GM12878 (cell line): ENCODE measurements at regions not wholly inside any gene's neighbourhood (a gene's known extent, or its start where the extent isn't known, plus 50 kb on each side); places are given as distances from the start of the nearest gene placed in this dataset.

Experiments
- ATAC-seq: fragments of 200-7000 bp; cut with Tn5 transposase; 3 replicates; pipeline ENCODE4 v1.9.1; 2020; ENCODE audit warnings: mild to moderate bottlenecking, moderate library complexity
- BruUV-seq: library from RNA; stranded (reverse); fragments of 400-500 nt; replicated peaks from 2 replicates; lab custom pipeline; 2021; lab: Mats Ljungman, UMichigan
- CTCF ChIA-PET: fragments of 300-600 bp; sonication (Branson Sonifier 250); formaldehyde crosslinking; extraction: SDS; loops from one replicate; lab custom pipeline; 2021; ENCODE audit warnings: inconsistent platforms; lab: Yijun Ruan, JAX
- POLR2A ChIA-PET: fragments of 350-600 bp; formaldehyde crosslinking; extraction: SDS; loops from one replicate; lab custom pipeline; 2021; ENCODE audit warnings: inconsistent platforms; lab: Charles Lee
- RAD21 ChIA-PET: fragments of 300-600 bp; sonication (Branson Sonifier 250); formaldehyde crosslinking; loops from one replicate; lab custom pipeline; 2023; ENCODE audit warnings: antibody characterized with exemption; ENCODE audit not compliant: unreplicated experiment; lab: Charles Lee
- SMC1A ChIA-PET: fragments of 300-600 bp; sonication (Branson Sonifier 250); formaldehyde crosslinking; loops from one replicate; lab custom pipeline; 2023; ENCODE audit not compliant: unreplicated experiment, uncharacterized antibody; lab: Charles Lee
- DNase-seq: peaks from one replicate; pipeline ENCODE4 v3.0.0-alpha.2; 2011; ENCODE audit warnings: low read depth, low spot score
- FAIRE-seq: peaks from 3 replicates; lab custom pipeline; 2011; peaks lifted over from hg19 to GRCh38; lab: Jason Lieb, UNC
- H2AFZ ChIP-seq: 2 replicates; pipeline ENCODE4 v1.6.0; 2011; ENCODE audit warnings: low read depth, low read length, control low read depth; ENCODE audit not compliant: control insufficient read depth
- H3K27ac ChIP-seq: 2 replicates; pipeline ENCODE4 v1.5.1; 2011; ENCODE audit warnings: control low read depth; ENCODE audit not compliant: control insufficient read depth, insufficient read depth
- H3K27me3 ChIP-seq, 2 experiments: replicated peaks in 1 of 2; 2 replicates each; pipeline versions ENCODE4 v1.6.0 to v1.6.1; 2011; ENCODE audit warnings: low read length in 1 of 2; ENCODE audit not compliant: control insufficient read depth in 2 of 2, insufficient read depth in 2 of 2
- H3K36me3 ChIP-seq, 2 experiments: 2 replicates each; pipeline ENCODE4 v1.5.1; 2011; ENCODE audit warnings: low read length in 1 of 2; ENCODE audit not compliant: control insufficient read depth in 2 of 2, insufficient read depth in 2 of 2
- H3K4me1 ChIP-seq: 2 replicates; pipeline ENCODE4 v1.6.1; 2011; ENCODE audit warnings: mild to moderate bottlenecking, low read length, moderate library complexity, mixed read lengths; ENCODE audit not compliant: control insufficient read depth, insufficient read depth
- H3K4me2 ChIP-seq: 2 replicates; pipeline ENCODE4 v1.6.0; 2011; ENCODE audit warnings: control low read depth; ENCODE audit not compliant: control insufficient read depth, insufficient read depth
- H3K4me3 ChIP-seq: fragments of 200-600 bp; sonication (generic); 2 replicates; pipeline ENCODE4 v1.5.1; 2016
- H3K79me2 ChIP-seq: 2 replicates; pipeline ENCODE4 v1.6.0; 2011; ENCODE audit warnings: low read length; ENCODE audit not compliant: control insufficient read depth, insufficient read depth
- H3K9ac ChIP-seq: 2 replicates; pipeline ENCODE4 v1.8.0; 2011; ENCODE audit warnings: low read length, control low read depth, mixed read lengths; ENCODE audit not compliant: control insufficient read depth, insufficient read depth
- H3K9me3 ChIP-seq: replicated peaks from 3 replicates; pipeline ENCODE4 v1.5.1; 2011; ENCODE audit warnings: mild to moderate bottlenecking, low read length; ENCODE audit not compliant: control insufficient read depth, insufficient read depth
- H4K20me1 ChIP-seq: 2 replicates; pipeline ENCODE4 v1.6.0; 2011; ENCODE audit not compliant: control insufficient read depth, insufficient read depth
- BMI1 ChIP-seq: fragments of 450-650 bp; IDR thresholded peaks from 2 replicates; pipeline ENCODE4 v1.6.1; 2016; ENCODE audit warnings: mild to moderate bottlenecking, moderate library complexity, borderline replicate concordance
- HDAC6 ChIP-seq: fragments of 200-600 bp; sonication (generic); IDR thresholded peaks from one replicate; pipeline ENCODE4 v1.8.0; 2017; ENCODE audit warnings: antibody characterized with exemption; ENCODE audit not compliant: unreplicated experiment
- NFIC ChIP-seq: IDR thresholded peaks from 2 replicates; pipeline ENCODE4 v1.6.1; 2012; ENCODE audit warnings: low read depth, mild to moderate bottlenecking, inconsistent platforms, low read length, moderate library complexity
- NKRF ChIP-seq: fragments of 450-650 bp; conservative IDR thresholded peaks from 2 replicates; pipeline ENCODE4 v1.6.1; 2017; ENCODE audit warnings: mild to moderate bottlenecking, moderate library complexity
- NR2C2 ChIP-seq: IDR thresholded peaks from 2 replicates; pipeline ENCODE4 v1.6.1; 2011; ENCODE audit warnings: borderline replicate concordance, low read depth; ENCODE audit not compliant: control insufficient read depth, insufficient read length
- PBX3 ChIP-seq: IDR thresholded peaks from 2 replicates; pipeline ENCODE4 v1.6.1; 2011; ENCODE audit warnings: mild to moderate bottlenecking, low read depth, low read length, moderate library complexity; ENCODE audit not compliant: insufficient replicate concordance
- POLR2AphosphoS2 ChIP-seq: IDR thresholded peaks from 2 replicates; pipeline ENCODE4 v1.6.1; 2011; ENCODE audit warnings: low read depth, mild to moderate bottlenecking, low read length, improper control_type of control experiment, moderate library complexity
- RELA ChIP-seq: fragments of 450-650 bp; IDR thresholded peaks from 2 replicates; pipeline ENCODE4 v1.8.0; 2014; ENCODE audit warnings: borderline replicate concordance; ENCODE audit not compliant: partially characterized antibody
- SKIL ChIP-seq: fragments of 450-650 bp; IDR thresholded peaks from 2 replicates; pipeline ENCODE4 v1.6.1; 2017; ENCODE audit warnings: mild to moderate bottlenecking, low read depth, inconsistent platforms; ENCODE audit not compliant: poor library complexity, severe bottlenecking
- TCF12 ChIP-seq: IDR thresholded peaks from 2 replicates; pipeline ENCODE4 v1.6.1; 2011; ENCODE audit warnings: low read depth, mild to moderate bottlenecking, low read length
- TCF7 ChIP-seq: IDR thresholded peaks from 2 replicates; pipeline ENCODE4 v1.6.1; 2014; ENCODE audit warnings: antibody characterized with exemption, borderline replicate concordance
- YBX1 ChIP-seq: fragments of 450-650 bp; IDR thresholded peaks from 2 replicates; pipeline ENCODE4 v1.6.1; 2016; ENCODE audit warnings: antibody characterized with exemption
- ZBTB40 ChIP-seq: fragments of 450-650 bp; IDR thresholded peaks from 2 replicates; pipeline ENCODE4 v1.6.1; 2016; ENCODE audit warnings: mild to moderate bottlenecking, moderate library complexity, borderline replicate concordance
- in situ Hi-C: fragments of 300-500 bp; cut with MboI; formaldehyde crosslinking; loops from 9 replicates; pipeline ENCODE4 v1.14.3; 2018; ENCODE audit warnings: mixed read lengths
- intact Hi-C: fragments of 100-400 bp; cut with micrococcal nuclease; formaldehyde crosslinking; loops from one replicate; pipeline ENCODE4 v1.14.2; 2022; ENCODE audit not compliant: unreplicated experiment
- TF ChIP-seq, protein P1 (sequence below): IDR thresholded peaks from 2 replicates; pipeline ENCODE4 v1.6.1; 2011; ENCODE audit warnings: borderline replicate concordance, low read depth, mild to moderate bottlenecking, moderate library complexity, mixed read lengths, low read length; ENCODE audit not compliant: insufficient read depth; ENCODE audit errors: extremely low read length

GRCh38 chr14:83714151-83714550 lies 1815.8 kb upstream of the FLRT2 start:
- ATAC-seq: no peak
- ChIA-PET SMC1A (no interaction called here), RAD21 (interaction anchor here (0.6 kb wide), 1 partner anchor 264 kb away, joined by 3 read pairs; no protein-coding TSS in a partner anchor), POLR2A (no interaction called here), CTCF (no interaction called here)
- BruUV-seq: no TSS peak
- no peaks in the 10 kb centered on the region for H3K36me3 ChIP-seq
- in situ Hi-C loops: no loop called here
- no peaks in the 10 kb centered on the region for H4K20me1 ChIP-seq
- H3K9ac ChIP-seq: no peak overlapping the region
- no peak for DNase-seq
- FAIRE-seq: no peak
- no peak overlapping the region for H2AFZ ChIP-seq
- H3K4me3 ChIP-seq: no peak overlapping the region
- no peak overlapping the region for H3K4me2 ChIP-seq
- intact Hi-C loops: no loop called here
- H3K4me1 ChIP-seq: no peaks in the 10 kb centered on the region
- H3K9me3 ChIP-seq: no peaks in the 10 kb centered on the region
- no peaks in the 10 kb centered on the region for H3K79me2 ChIP-seq
- H3K27me3 ChIP-seq: no peaks in the 10 kb centered on the region
- no peak overlapping the region for H3K27ac ChIP-seq
- TF ChIP-seq, protein P1, sequence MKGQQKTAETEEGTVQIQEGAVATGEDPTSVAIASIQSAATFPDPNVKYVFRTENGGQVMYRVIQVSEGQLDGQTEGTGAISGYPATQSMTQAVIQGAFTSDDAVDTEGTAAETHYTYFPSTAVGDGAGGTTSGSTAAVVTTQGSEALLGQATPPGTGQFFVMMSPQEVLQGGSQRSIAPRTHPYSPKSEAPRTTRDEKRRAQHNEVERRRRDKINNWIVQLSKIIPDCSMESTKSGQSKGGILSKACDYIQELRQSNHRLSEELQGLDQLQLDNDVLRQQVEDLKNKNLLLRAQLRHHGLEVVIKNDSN: no peak
- TF ChIP-seq POLR2AphosphoS2 (no peak), BMI1 (no peak), TCF7 (no peak), ZBTB40 (no peak), PBX3 (no peak), TCF12 (no peak), NR2C2 (no peak), HDAC6 (no peak), NFIC (no peak), RELA (no peak), NKRF (no peak), YBX1 (no peak), SKIL (no peak)
